ENCODE measurements at regions not wholly inside any gene's neighbourhood (a gene's known extent, or its start where the extent isn't known, plus 50 kb on each side); places are given as distances from the start of the nearest gene placed in this dataset.

DNA sequence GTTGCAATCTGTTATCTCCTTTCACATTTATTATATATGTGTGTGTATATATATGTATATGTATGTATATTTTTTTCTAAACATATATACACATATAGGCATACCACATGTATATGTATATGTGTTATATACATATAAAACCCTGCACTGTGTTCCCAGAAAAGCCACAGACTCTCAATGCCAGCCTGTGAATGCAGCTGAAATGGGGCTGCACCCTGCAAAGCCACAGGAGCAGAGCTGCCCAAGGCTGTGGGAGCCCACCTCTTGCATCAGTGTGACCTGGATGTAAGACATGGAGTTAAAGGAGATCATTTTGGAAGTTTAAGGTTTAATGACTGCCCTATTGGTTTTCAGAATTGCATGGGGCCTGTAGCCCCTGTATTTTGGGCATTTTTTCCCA lies 762.3 kb upstream of the ARPP21 start:
- no peak for TF ChIP-seq POLR2A (IDR thresholded peaks at IDR 0.05)
- TF ChIP-seq, protein P1, sequence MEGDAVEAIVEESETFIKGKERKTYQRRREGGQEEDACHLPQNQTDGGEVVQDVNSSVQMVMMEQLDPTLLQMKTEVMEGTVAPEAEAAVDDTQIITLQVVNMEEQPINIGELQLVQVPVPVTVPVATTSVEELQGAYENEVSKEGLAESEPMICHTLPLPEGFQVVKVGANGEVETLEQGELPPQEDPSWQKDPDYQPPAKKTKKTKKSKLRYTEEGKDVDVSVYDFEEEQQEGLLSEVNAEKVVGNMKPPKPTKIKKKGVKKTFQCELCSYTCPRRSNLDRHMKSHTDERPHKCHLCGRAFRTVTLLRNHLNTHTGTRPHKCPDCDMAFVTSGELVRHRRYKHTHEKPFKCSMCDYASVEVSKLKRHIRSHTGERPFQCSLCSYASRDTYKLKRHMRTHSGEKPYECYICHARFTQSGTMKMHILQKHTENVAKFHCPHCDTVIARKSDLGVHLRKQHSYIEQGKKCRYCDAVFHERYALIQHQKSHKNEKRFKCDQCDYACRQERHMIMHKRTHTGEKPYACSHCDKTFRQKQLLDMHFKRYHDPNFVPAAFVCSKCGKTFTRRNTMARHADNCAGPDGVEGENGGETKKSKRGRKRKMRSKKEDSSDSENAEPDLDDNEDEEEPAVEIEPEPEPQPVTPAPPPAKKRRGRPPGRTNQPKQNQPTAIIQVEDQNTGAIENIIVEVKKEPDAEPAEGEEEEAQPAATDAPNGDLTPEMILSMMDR (IDR thresholded peaks at IDR 0.05) = no peak
